Calu3 (cell line): ENCODE measurements at regions not wholly inside any gene's neighbourhood (a gene's known extent, or its start where the extent isn't known, plus 50 kb on each side); places are given as distances from the start of the nearest gene placed in this dataset.

Source experiments
- BruUV-seq: library from RNA; stranded (reverse); fragments of 400-500 nt; replicated peaks from 2 replicates; lab custom pipeline; 2021; lab: Mats Ljungman, UMichigan
- CTCF ChIA-PET: fragments of 300-600 bp; sonication (Branson Sonifier 250); formaldehyde crosslinking; loops from one replicate; lab custom pipeline; 2022; ENCODE audit warnings: antibody characterized with exemption; lab: Charles Lee
- DNase-seq: peaks from one replicate; pipeline ENCODE4 v3.0.0; 2022
- H3K27ac Mint-ChIP-seq: one replicate; pipeline ENCODE4 v1.8.0; 2022; ENCODE audit warnings: mixed read lengths; ENCODE audit not compliant: unreplicated experiment
- H3K27me3 Mint-ChIP-seq: one replicate; pipeline ENCODE4 v1.8.0; 2022; ENCODE audit warnings: mixed read lengths; ENCODE audit not compliant: unreplicated experiment
- H3K36me3 Mint-ChIP-seq: one replicate; pipeline ENCODE4 v1.8.0; 2022; ENCODE audit warnings: mild to moderate bottlenecking, moderate library complexity, mixed read lengths; ENCODE audit not compliant: insufficient read depth, unreplicated experiment
- H3K4me1 Mint-ChIP-seq: one replicate; pipeline ENCODE4 v1.8.0; 2022; ENCODE audit warnings: mild to moderate bottlenecking, low read depth, mixed read lengths; ENCODE audit not compliant: unreplicated experiment
- H3K4me3 Mint-ChIP-seq: one replicate; pipeline ENCODE4 v1.8.0; 2022; ENCODE audit warnings: mild to moderate bottlenecking, low read depth, moderate library complexity, mixed read lengths; ENCODE audit not compliant: unreplicated experiment
- H3K9me3 Mint-ChIP-seq: one replicate; pipeline ENCODE4 v1.8.0; 2022; ENCODE audit warnings: low read depth, mixed read lengths; ENCODE audit not compliant: unreplicated experiment
- CTCF ChIP-seq: fragments of 200-600 bp; IDR thresholded peaks from one replicate; pipeline ENCODE4 v1.8.0; 2022; ENCODE audit warnings: antibody characterized with exemption; ENCODE audit not compliant: unreplicated experiment
- intact Hi-C: fragments of 100-400 bp; cut with micrococcal nuclease; formaldehyde crosslinking; loops from one replicate; pipeline ENCODE4 v1.10.0; 2022; ENCODE audit not compliant: unreplicated experiment

- Mint-ChIP-seq H3K9me3 (no peaks in the 10 kb centered on the region), H3K4me3 (no peak overlapping the region), H3K27me3 (no peaks in the 10 kb centered on the region), H3K27ac (no peak overlapping the region), H3K4me1 (peaks cover 10% of the 10 kb centered on the region), H3K36me3 (no peaks in the 10 kb centered on the region)
- DNase-seq, result no peak
- no TSS peak for BruUV-seq
- no peak for TF ChIP-seq CTCF
- CTCF ChIA-PET, result interaction anchor here (0.7 kb wide), 2 partner anchors 29 to 83 kb away, joined by 4 to 5 read pairs; no protein-coding TSS in a partner anchor
- intact Hi-C loops, result no loop called here
Observed at GRCh38 chr7:131161103-131161502, 166.6 kb upstream of the MKLN1 start.

- Mint-ChIP-seq H3K27me3 (no peaks in the 10 kb centered on the region), H3K4me3 (no peak overlapping the region), H3K36me3 (no peaks in the 10 kb centered on the region), H3K9me3 (no peaks in the 10 kb centered on the region), H3K4me1 (peaks cover 10% of the 10 kb centered on the region), H3K27ac (no peak overlapping the region)
- no TSS peak for BruUV-seq
- CTCF ChIA-PET, result interaction anchor here (0.6 to 0.9 kb wide), 3 partner anchors 9 to 169 kb away, joined by 3 to 6 read pairs (median 4); no protein-coding TSS in a partner anchor
- no peak for DNase-seq
- TF ChIP-seq CTCF, result no peak
- intact Hi-C loops, result no loop called here
Observed at GRCh38 chr7:131164025-131164925, 163.4 kb upstream of the MKLN1 start.

DNA sequence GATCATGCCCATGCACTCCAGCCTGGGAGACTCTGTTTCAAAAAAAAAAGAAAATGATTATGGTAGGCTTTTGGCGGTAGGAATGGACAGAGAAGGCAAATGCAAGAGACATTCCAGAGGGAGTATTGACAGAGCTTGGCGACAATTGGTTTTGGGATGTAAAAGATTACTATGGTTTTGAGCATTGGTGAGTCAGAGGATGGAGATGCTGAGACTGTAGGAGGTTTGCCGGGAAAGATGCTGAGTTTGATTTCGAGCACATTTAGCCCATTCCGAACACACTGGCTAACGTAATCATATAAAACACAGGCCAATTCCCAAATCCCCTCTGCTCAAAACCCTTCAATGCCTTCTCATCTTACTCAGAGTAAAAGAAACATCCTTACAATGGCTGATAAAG lies 161.6 kb upstream of the MKLN1 start:
- Mint-ChIP-seq H3K36me3 (no peaks in the 10 kb centered on the region), H3K9me3 (no peaks in the 10 kb centered on the region), H3K27ac (no peak overlapping the region), H3K4me3 (no peak overlapping the region), H3K27me3 (no peaks in the 10 kb centered on the region), H3K4me1 (peaks cover 10% of the 10 kb centered on the region)
- no TSS peak for BruUV-seq
- no peak for DNase-seq
- intact Hi-C loops, result no loop called here
- no peak for TF ChIP-seq CTCF
- CTCF ChIA-PET, result no interaction called here

- intact Hi-C loops, result no loop called here
- Mint-ChIP-seq H3K4me3 (no peak overlapping the region), H3K27ac (no peak overlapping the region), H3K36me3 (no peaks in the 10 kb centered on the region), H3K27me3 (no peaks in the 10 kb centered on the region), H3K9me3 (no peaks in the 10 kb centered on the region), H3K4me1 (no peaks in the 10 kb centered on the region)
- no peak for TF ChIP-seq CTCF
- no peak for DNase-seq
- no TSS peak for BruUV-seq
- CTCF ChIA-PET, result no interaction called here
Observed at GRCh38 chr7:131170440-131171271, 157.0 kb upstream of the MKLN1 start.
